A673 (cell line): ENCODE measurements at regions not wholly inside any gene's neighbourhood (a gene's known extent, or its start where the extent isn't known, plus 50 kb on each side); places are given as distances from the start of the nearest gene placed in this dataset.

Source experiments
- CTCF ChIP-seq: fragments of 300-800, 200-600 bp; sonication (generic); conservative IDR thresholded peaks from 2 replicates; pipeline ENCODE4 v1.5.1; 2017; ENCODE audit warnings: low read depth, mild to moderate bottlenecking, antibody characterized with exemption, low read length, moderate library complexity, mixed read lengths
- EZH2 ChIP-seq: fragments of 200-600 bp; sonication (generic); IDR thresholded peaks from 2 replicates; pipeline ENCODE4 v1.6.1; 2017; ENCODE audit warnings: borderline replicate concordance, low read depth, mild to moderate bottlenecking, mixed read lengths, antibody characterized with exemption, low read length; ENCODE audit not compliant: poor library complexity, severe bottlenecking

GRCh38 chr5:26310415-26310814 is 728.0 kb downstream of the CDH9 start:
- TF ChIP-seq CTCF (no peak), EZH2 (no peak)
